Left lung (tissue), 4 donors: ENCODE measurements at regions not wholly inside any gene's neighbourhood (a gene's known extent, or its start where the extent isn't known, plus 50 kb on each side); places are given as distances from the start of the nearest gene placed in this dataset.

Source experiments
- ATAC-seq: fragments of 200-7000 bp; cut with Tn5 transposase; one replicate; pipeline ENCODE4 v1.9.1; 2020; ENCODE audit warnings: moderate library complexity
- DNase-seq, 4 donors: peaks; one replicate each; pipeline ENCODE4 v3.0.0-alpha.2; 2013 to 2020
- H3K27ac ChIP-seq, 2 donors: fragments of 200-600 bp; sonication (generic) in 1 of 2; one replicate each; pipeline versions ENCODE4 v1.5.0 to v1.8.0; 2020 to 2021
- H3K27me3 ChIP-seq, 2 donors: fragments of 200-600 bp; sonication (generic) in 1 of 2; one replicate each; pipeline versions ENCODE4 v1.5.0 to v1.8.0; 2020 to 2021
- H3K36me3 ChIP-seq, 2 donors: fragments of 200-600 bp; sonication (generic) in 1 of 2; one replicate each; pipeline versions ENCODE4 v1.5.0 to v1.8.0; 2020 to 2021
- H3K4me1 ChIP-seq, 2 donors: fragments of 200-600 bp; one replicate each; pipeline ENCODE4 v1.8.0; 2021
- H3K4me3 ChIP-seq, 2 donors: fragments of 200-600 bp; sonication (generic) in 1 of 2; one replicate each; pipeline versions ENCODE4 v1.5.0 to v1.8.0; 2020 to 2021; ENCODE audit warnings: mild to moderate bottlenecking in 1 of 2
- H3K9me3 ChIP-seq, 2 donors: fragments of 200-600 bp; sonication (generic) in 1 of 2; one replicate each; pipeline versions ENCODE4 v1.5.0 to v1.8.0; 2020 to 2021
- intact Hi-C, 2 donors: fragments of 100-400 bp; cut with DNase I; formaldehyde crosslinking; loops; one replicate each; pipeline versions ENCODE4 v1.11.2 to v1.14.2; 2022
- TF ChIP-seq, protein P1 (sequence below), 2 donors: fragments of 200-600 bp; sonication (generic) in 1 of 2; IDR thresholded peaks; one replicate each; pipeline versions ENCODE4 v1.5.0 to v1.8.0; 2021; ENCODE audit warnings: antibody characterized with exemption in 2 of 2
- donor health status: DM: no; HTN: yes; CAD: no.
- donor health status: DM: no; HTN: no; CAD: no.

DNA sequence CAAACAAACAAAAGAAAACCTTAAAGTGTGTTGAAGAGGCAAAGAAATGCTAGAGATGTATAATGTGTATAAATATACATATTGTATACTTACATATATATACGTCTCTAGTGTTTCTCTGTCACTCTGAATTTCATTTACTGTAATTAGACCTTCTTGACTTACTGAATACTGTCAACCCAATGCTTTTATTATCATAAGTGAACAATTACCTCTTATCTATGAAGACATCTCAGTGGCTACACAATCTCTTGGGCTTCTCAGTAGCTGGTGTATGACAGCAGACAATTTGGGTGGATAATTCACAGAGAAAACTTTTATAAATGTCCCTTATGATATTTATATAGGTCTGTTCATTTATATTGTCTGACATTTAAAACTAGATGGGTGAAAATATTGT is 664.1 kb upstream of the ANO3 start:
- intact Hi-C loops: no loop called here
- DNase-seq: no peak
- TF ChIP-seq, protein P1, sequence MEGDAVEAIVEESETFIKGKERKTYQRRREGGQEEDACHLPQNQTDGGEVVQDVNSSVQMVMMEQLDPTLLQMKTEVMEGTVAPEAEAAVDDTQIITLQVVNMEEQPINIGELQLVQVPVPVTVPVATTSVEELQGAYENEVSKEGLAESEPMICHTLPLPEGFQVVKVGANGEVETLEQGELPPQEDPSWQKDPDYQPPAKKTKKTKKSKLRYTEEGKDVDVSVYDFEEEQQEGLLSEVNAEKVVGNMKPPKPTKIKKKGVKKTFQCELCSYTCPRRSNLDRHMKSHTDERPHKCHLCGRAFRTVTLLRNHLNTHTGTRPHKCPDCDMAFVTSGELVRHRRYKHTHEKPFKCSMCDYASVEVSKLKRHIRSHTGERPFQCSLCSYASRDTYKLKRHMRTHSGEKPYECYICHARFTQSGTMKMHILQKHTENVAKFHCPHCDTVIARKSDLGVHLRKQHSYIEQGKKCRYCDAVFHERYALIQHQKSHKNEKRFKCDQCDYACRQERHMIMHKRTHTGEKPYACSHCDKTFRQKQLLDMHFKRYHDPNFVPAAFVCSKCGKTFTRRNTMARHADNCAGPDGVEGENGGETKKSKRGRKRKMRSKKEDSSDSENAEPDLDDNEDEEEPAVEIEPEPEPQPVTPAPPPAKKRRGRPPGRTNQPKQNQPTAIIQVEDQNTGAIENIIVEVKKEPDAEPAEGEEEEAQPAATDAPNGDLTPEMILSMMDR (IDR thresholded peaks at IDR 0.05): no peak
- Histone ChIP-seq H3K27me3 (no peaks in the 10 kb centered on the region), H3K36me3 (no peaks in the 10 kb centered on the region), H3K4me1 (no peaks in the 10 kb centered on the region), H3K27ac (no peak overlapping the region), H3K9me3 (no peaks in the 10 kb centered on the region), H3K4me3 (no peak overlapping the region)
- no peak for ATAC-seq

DNA sequence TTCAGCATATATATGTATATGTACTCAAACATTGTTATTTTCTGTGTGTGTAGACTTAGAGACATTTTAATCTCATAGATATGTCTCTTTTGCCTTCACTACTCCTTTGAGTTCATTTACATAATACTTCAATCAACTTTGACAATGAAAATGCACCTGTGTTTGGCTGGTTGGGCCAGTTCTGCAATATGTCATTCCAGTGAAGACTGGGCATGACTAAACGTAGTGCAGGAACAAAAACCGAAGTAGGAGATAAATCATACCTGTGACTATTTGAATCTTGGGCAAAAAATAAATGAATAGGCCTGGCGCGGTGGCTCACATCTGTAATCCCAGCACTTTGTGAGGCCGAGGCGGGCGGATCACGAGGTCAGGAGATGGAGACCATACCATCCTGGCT is 640.0 kb upstream of the ANO3 start:
- TF ChIP-seq, protein P1 (IDR thresholded peaks at IDR 0.05): no peak
- H3K36me3 ChIP-seq: no peaks in the 10 kb centered on the region
- H3K4me1 ChIP-seq: no peaks in the 10 kb centered on the region
- peaks cover 0 to 12% of the 10 kb centered on the region in 2 donors for H3K9me3 ChIP-seq
- H3K4me3 ChIP-seq: no peak overlapping the region
- DNase-seq (no peak), ATAC-seq (no peak)
- H3K27me3 ChIP-seq: no peaks in the 10 kb centered on the region
- no peak overlapping the region for H3K27ac ChIP-seq
- intact Hi-C loops: no loop called here

DNA sequence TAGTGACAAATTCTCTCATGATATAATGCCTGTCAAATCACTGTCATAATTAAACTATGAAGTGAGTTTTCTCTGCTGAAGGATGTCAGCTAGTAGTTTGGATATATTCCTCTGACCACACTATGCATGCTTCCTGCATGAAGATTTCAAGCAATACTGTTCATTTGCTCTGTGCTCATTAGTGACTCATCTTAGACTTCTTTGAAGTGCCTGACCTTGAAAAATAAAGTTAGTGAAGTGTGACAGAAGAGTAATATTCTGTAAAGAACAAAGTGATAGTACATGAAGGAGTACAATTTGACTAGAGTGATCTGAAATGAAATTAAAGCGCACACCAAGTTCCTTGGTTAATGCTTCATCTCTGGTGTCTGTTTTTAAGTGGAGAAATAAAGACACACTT is 629.5 kb upstream of the ANO3 start:
- H3K36me3 ChIP-seq: no peaks in the 10 kb centered on the region
- H3K9me3 ChIP-seq: no peaks in the 10 kb centered on the region
- no peak overlapping the region for H3K4me3 ChIP-seq
- DNase-seq (no peak), ATAC-seq (no peak)
- H3K27me3 ChIP-seq: no peaks in the 10 kb centered on the region
- TF ChIP-seq, protein P1 (IDR thresholded peaks at IDR 0.05): no peak
- intact Hi-C loops: no loop called here
- H3K27ac ChIP-seq: no peak overlapping the region
- no peaks in the 10 kb centered on the region for H3K4me1 ChIP-seq

DNA sequence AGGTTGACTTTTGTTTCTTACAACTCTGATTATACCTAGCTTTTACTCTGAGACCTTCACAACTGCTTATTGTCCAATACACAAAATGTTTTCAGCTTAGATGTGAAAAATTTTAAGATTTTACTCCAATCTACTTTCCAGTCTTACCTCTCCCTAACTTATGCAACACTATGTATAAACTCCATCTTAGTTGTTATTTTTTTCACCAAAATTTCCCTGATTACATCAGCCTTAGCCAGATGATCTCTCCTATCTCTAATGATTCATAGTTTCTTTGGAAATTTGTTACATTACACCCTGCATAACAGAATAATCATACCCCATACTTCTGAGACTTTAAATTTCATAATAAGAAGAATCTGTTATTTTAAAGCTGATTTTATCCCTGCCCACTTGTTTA is 621.0 kb upstream of the ANO3 start:
- DNase-seq (no peak), ATAC-seq (no peak)
- Histone ChIP-seq H3K36me3 (no peaks in the 10 kb centered on the region), H3K4me3 (no peak overlapping the region), H3K4me1 (no peaks in the 10 kb centered on the region), H3K9me3 (no peaks in the 10 kb centered on the region), H3K27ac (no peak overlapping the region), H3K27me3 (no peaks in the 10 kb centered on the region)
- intact Hi-C loops: no loop called here
- TF ChIP-seq, protein P1 (IDR thresholded peaks at IDR 0.05): no peak

DNA sequence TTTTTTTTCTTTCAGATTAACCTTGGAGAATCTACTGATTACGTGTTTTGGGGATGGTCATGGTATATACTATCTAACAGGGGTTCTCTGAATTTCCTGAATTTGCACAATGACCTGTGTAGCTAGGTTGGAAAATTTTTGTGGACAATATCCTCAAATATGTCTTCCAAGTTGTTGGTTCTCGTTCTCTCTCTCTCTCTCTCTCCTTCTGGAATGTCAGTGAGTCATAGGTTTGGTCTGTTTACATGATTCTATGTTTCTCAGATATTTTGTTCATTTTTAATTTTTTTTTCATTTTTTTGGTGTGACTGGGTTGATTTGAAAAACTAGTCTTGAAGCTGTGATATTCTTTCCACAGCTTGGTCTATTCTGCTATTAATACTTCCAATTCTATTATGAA is 604.0 kb upstream of the ANO3 start:
- H3K4me3 ChIP-seq: no peak overlapping the region
- DNase-seq (no peak), ATAC-seq (no peak)
- intact Hi-C loops: no loop called here
- no peak overlapping the region for H3K27ac ChIP-seq
- H3K9me3 ChIP-seq: no peaks in the 10 kb centered on the region
- no peaks in the 10 kb centered on the region for H3K4me1 ChIP-seq
- H3K36me3 ChIP-seq: no peaks in the 10 kb centered on the region
- H3K27me3 ChIP-seq: no peaks in the 10 kb centered on the region
- TF ChIP-seq, protein P1 (IDR thresholded peaks at IDR 0.05): no peak
